NT2/D1 (cell line): ENCODE measurements at regions not wholly inside any gene's neighbourhood (a gene's known extent, or its start where the extent isn't known, plus 50 kb on each side); places are given as distances from the start of the nearest gene placed in this dataset.

Experiments
- YY1 ChIP-seq: IDR thresholded peaks from 2 replicates; pipeline ENCODE4 v1.6.1; 2011; ENCODE audit not compliant: insufficient read length, insufficient read depth
- ZNF274 ChIP-seq: IDR thresholded peaks from 2 replicates; pipeline ENCODE4 v1.6.1; 2011; ENCODE audit warnings: mild to moderate bottlenecking, low read depth, low read length

- TF ChIP-seq YY1, result no peak
- no peak for TF ChIP-seq ZNF274
Observed at GRCh38 chr13:30843548-30843947, 62.5 kb upstream of the MEDAG start.
